NT2/D1 (cell line): ENCODE measurements at regions not wholly inside any gene's neighbourhood (a gene's known extent, or its start where the extent isn't known, plus 50 kb on each side); places are given as distances from the start of the nearest gene placed in this dataset.

Experiments
- SUZ12 ChIP-seq: IDR thresholded peaks from 2 replicates; pipeline ENCODE4 v1.6.1; 2011; ENCODE audit not compliant: insufficient read length, insufficient read depth; ENCODE audit errors: extremely low read depth
- YY1 ChIP-seq: IDR thresholded peaks from 2 replicates; pipeline ENCODE4 v1.6.1; 2011; ENCODE audit not compliant: insufficient read length, insufficient read depth
- ZNF274 ChIP-seq: IDR thresholded peaks from 2 replicates; pipeline ENCODE4 v1.6.1; 2011; ENCODE audit warnings: mild to moderate bottlenecking, low read depth, low read length

DNA sequence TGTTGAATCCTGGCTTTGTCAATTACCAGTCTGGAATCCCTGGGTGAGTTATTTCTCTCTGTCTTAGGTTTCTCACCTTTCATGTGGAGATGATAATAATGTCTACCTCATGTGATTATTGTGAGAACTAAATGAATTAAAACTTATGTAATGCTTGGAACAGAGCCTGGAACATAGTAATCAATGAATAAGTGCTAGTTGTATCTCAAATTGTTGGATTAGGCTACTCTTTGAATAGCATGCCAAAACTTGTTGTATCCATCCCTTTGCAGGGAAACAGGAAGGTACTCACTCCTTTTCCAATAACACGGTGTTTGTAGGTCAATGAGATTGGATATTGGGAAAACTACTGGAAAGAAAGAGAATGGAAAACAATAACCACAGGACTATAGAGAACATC is 796.6 kb upstream of the ZEB2 start:
- TF ChIP-seq ZNF274 = no peak
- no peak for TF ChIP-seq YY1
- TF ChIP-seq SUZ12 = no peak
